HepG2 (cell line): ENCODE measurements at regions not wholly inside any gene's neighbourhood (a gene's known extent, or its start where the extent isn't known, plus 50 kb on each side); places are given as distances from the start of the nearest gene placed in this dataset.

Source experiments
- ATAC-seq: fragments of 200-7000 bp; cut with Tn5 transposase; 3 replicates; pipeline ENCODE4 v1.9.1; 2020; ENCODE audit warnings: mild to moderate bottlenecking, moderate library complexity
- BruUV-seq: library from RNA; stranded (reverse); fragments of 400-500 nt; replicated peaks from 2 replicates; lab custom pipeline; 2021; lab: Mats Ljungman, UMichigan
- CTCF ChIA-PET: fragments of 300-600 bp; formaldehyde crosslinking; extraction: SDS; loops from one replicate; lab custom pipeline; 2021; ENCODE audit warnings: low total read pairs, inconsistent platforms, low intra/inter-chr PET ratio; lab: Yijun Ruan, JAX
- POLR2A ChIA-PET: fragments of 350-600 bp; sonication (Branson Sonifier 250); formaldehyde crosslinking; loops from one replicate; lab custom pipeline; 2020; ENCODE audit warnings: antibody characterized with exemption, inconsistent platforms; lab: Yijun Ruan, JAX
- DNase-seq: peaks from one replicate; pipeline ENCODE4 v3.0.0-alpha.2; 2015; ENCODE audit warnings: low spot score
- FAIRE-seq: peaks from 3 replicates; lab custom pipeline; 2011; peaks lifted over from hg19 to GRCh38; lab: Jason Lieb, UNC
- H2AFZ ChIP-seq: one replicate; pipeline ENCODE4 v1.6.1; 2011; ENCODE audit warnings: low read length, inconsistent platforms
- H3K27ac ChIP-seq: fragments of 300-600 bp; 3 replicates; pipeline ENCODE4 v1.8.0; 2011; ENCODE audit warnings: mixed run types, mild to moderate bottlenecking, mixed read lengths, low read length, inconsistent platforms; ENCODE audit not compliant: insufficient read depth; ENCODE audit errors: extremely low read length
- H3K27me3 ChIP-seq, 2 experiments: fragments of 200-600 bp in 1 of 2; 2 replicates in 1 of 2; 3 replicates in 1 of 2; pipeline versions ENCODE4 v1.6.0 to v1.8.0; 2011; ENCODE audit warnings: low read length in 2 of 2, mild to moderate bottlenecking in 2 of 2, moderate library complexity in 2 of 2, inconsistent platforms in 1 of 2; ENCODE audit not compliant: insufficient read depth in 2 of 2, control insufficient read depth in 1 of 2
- H3K36me3 ChIP-seq, 2 experiments: fragments of 200-600 bp in 1 of 2; replicated peaks in 1 of 2; 2 replicates in 1 of 2; 3 replicates in 1 of 2; pipeline versions ENCODE4 v1.5.1 to v1.8.0; 2011; ENCODE audit warnings: low read length in 2 of 2, inconsistent platforms in 1 of 2; ENCODE audit not compliant: insufficient read depth in 2 of 2, control insufficient read depth in 1 of 2
- H3K4me1 ChIP-seq: 2 replicates; pipeline ENCODE4 v1.5.1; 2012; ENCODE audit warnings: low read length, inconsistent platforms; ENCODE audit not compliant: insufficient read depth
- H3K4me2 ChIP-seq: 2 replicates; pipeline ENCODE4 v1.6.0; 2011; ENCODE audit warnings: low read depth, low read length, inconsistent platforms
- H3K4me3 ChIP-seq, 3 experiments: fragments of 200-600 bp in 1 of 3; sonication (generic), shearing (Covaris generic) in 1 of 3; replicated peaks in 1 of 3; 2 replicates each; pipeline ENCODE4 v1.5.1; 2011 to 2016; ENCODE audit warnings: low read length in 3 of 3, inconsistent platforms in 2 of 3, low read depth in 2 of 3, mild to moderate bottlenecking in 2 of 3, control low read depth in 1 of 3, mixed read lengths in 1 of 3; ENCODE audit not compliant: insufficient read depth in 1 of 3
- H3K79me2 ChIP-seq: one replicate; pipeline ENCODE4 v1.6.1; 2011; ENCODE audit warnings: low read length, inconsistent platforms; ENCODE audit not compliant: insufficient read depth
- H3K9ac ChIP-seq: 2 replicates; pipeline ENCODE4 v1.6.0; 2011; ENCODE audit warnings: mild to moderate bottlenecking, low read depth, low read length, inconsistent platforms; ENCODE audit not compliant: insufficient read depth
- H3K9me3 ChIP-seq: 2 replicates; pipeline ENCODE4 v1.5.1; 2012; ENCODE audit warnings: mild to moderate bottlenecking, low read length
- H4K20me1 ChIP-seq: 2 replicates; pipeline ENCODE4 v1.6.0; 2011; ENCODE audit warnings: inconsistent platforms, mild to moderate bottlenecking, low read length, moderate library complexity; ENCODE audit not compliant: insufficient read depth
- KLF11 ChIP-seq: IDR thresholded peaks from 2 replicates; pipeline ENCODE4 v1.6.1; 2016; ENCODE audit warnings: missing compliant biosample characterization
- MED13 ChIP-seq: sonication (generic); formaldehyde crosslinking; IDR thresholded peaks from 2 replicates; pipeline ENCODE4 v1.5.0; 2020; ENCODE audit warnings: missing genetic modification reagents
- MTF1 ChIP-seq: sonication (generic); formaldehyde crosslinking; IDR thresholded peaks from 2 replicates; pipeline ENCODE4 v1.5.0; 2020; ENCODE audit warnings: missing genetic modification reagents
- NCOA5 ChIP-seq: sonication (generic); formaldehyde crosslinking; IDR thresholded peaks from 2 replicates; pipeline ENCODE4 v1.4.0; 2020; ENCODE audit warnings: missing genetic modification reagents
- TCF12 ChIP-seq, 2 experiments: fragments of 450-650 bp in 1 of 2; sonication (generic) in 1 of 2; formaldehyde crosslinking in 1 of 2; IDR thresholded peaks; 2 replicates each; pipeline versions ENCODE4 v1.6.1 to v1.8.0; 2017 to 2022; ENCODE audit warnings: antibody characterized with exemption in 1 of 2, mild to moderate bottlenecking in 1 of 2, missing genetic modification reagents in 1 of 2, moderate library complexity in 1 of 2
- ZNF180 ChIP-seq: sonication (generic); formaldehyde crosslinking; IDR thresholded peaks from 2 replicates; pipeline ENCODE4 v1.4.0; 2020; ENCODE audit warnings: low read depth, missing genetic modification reagents, borderline replicate concordance
- ZNF274 ChIP-seq: sonication (generic); formaldehyde crosslinking; IDR thresholded peaks from 2 replicates; pipeline ENCODE4 v1.5.1; 2020; ENCODE audit warnings: mild to moderate bottlenecking, missing genetic modification reagents
- ZNF367 ChIP-seq: sonication (generic); formaldehyde crosslinking; IDR thresholded peaks from 2 replicates; pipeline ENCODE4 v1.4.0; 2020; ENCODE audit warnings: missing genetic modification reagents, borderline replicate concordance
- ZNF383 ChIP-seq: sonication (generic); formaldehyde crosslinking; IDR thresholded peaks from 2 replicates; pipeline ENCODE4 v1.4.0; 2020; ENCODE audit warnings: missing genetic modification reagents, mild to moderate bottlenecking, borderline replicate concordance
- ZNF563 ChIP-seq: sonication (generic); formaldehyde crosslinking; IDR thresholded peaks from 2 replicates; pipeline ENCODE4 v1.8.0; 2022; ENCODE audit warnings: mild to moderate bottlenecking, moderate library complexity, missing genetic modification reagents
- WGBS: methylation state at CpG from one replicate; pipeline ENCODE4 v1.1.6; 2017; ENCODE audit warnings: low lambda C conversion rate; 5-methylcytosine and 5-hydroxymethylcytosine counted together
- in situ Hi-C: cut with HindIII; loops from 2 replicates; pipeline ENCODE4 v1.10.0; 2017; ENCODE audit warnings: low pct_unique_long_range_greater_than_20kb; ENCODE audit not compliant: extremely low pct_ligation_motif_present
- intact Hi-C: fragments of 100-400 bp; cut with micrococcal nuclease; formaldehyde crosslinking; loops from one replicate; pipeline ENCODE4 v1.10.0; 2022; ENCODE audit not compliant: unreplicated experiment
- TF ChIP-seq, protein P1 (sequence below): sonication (generic); formaldehyde crosslinking; IDR thresholded peaks from 2 replicates; pipeline ENCODE4 v1.5.1; 2020; ENCODE audit warnings: missing genetic modification reagents, mild to moderate bottlenecking, borderline replicate concordance
- TF ChIP-seq, protein P2 (sequence below): sonication (generic); formaldehyde crosslinking; IDR thresholded peaks from 2 replicates; pipeline ENCODE4 v1.5.1; 2020; ENCODE audit warnings: missing genetic modification reagents, mild to moderate bottlenecking, borderline replicate concordance
- TF ChIP-seq, protein P3 (sequence below): sonication (generic); formaldehyde crosslinking; IDR thresholded peaks from 2 replicates; pipeline ENCODE4 v1.4.0; 2020; ENCODE audit warnings: missing genetic modification reagents
- TF ChIP-seq, protein P4 (sequence below): sonication (generic); IDR thresholded peaks from 2 replicates; pipeline ENCODE4 v1.6.1; 2016; ENCODE audit warnings: low read depth, borderline replicate concordance
- TF ChIP-seq, protein P5 (sequence below): sonication (generic); formaldehyde crosslinking; IDR thresholded peaks from 2 replicates; pipeline ENCODE4 v1.4.0; 2020; ENCODE audit warnings: missing genetic modification reagents

DNA sequence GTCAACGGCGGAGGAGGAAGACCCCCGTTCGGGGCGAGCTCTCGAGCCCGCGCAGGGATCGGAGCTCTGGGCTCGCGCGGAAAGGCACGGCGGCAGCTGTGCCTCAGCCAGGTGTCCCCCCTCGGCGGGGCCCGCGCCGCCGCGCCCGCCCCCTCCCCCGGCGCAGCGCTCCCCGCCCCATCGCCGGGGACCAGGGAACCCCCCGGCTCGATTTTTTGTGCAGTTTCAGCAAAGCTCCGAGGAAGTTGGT, 110.0 kb downstream of the KCNRG start (continued):
- TF ChIP-seq, protein P1, sequence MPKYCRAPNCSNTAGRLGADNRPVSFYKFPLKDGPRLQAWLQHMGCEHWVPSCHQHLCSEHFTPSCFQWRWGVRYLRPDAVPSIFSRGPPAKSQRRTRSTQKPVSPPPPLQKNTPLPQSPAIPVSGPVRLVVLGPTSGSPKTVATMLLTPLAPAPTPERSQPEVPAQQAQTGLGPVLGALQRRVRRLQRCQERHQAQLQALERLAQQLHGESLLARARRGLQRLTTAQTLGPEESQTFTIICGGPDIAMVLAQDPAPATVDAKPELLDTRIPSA (CRISPR knock-in tag) = no peak
- TF ChIP-seq, protein P2, sequence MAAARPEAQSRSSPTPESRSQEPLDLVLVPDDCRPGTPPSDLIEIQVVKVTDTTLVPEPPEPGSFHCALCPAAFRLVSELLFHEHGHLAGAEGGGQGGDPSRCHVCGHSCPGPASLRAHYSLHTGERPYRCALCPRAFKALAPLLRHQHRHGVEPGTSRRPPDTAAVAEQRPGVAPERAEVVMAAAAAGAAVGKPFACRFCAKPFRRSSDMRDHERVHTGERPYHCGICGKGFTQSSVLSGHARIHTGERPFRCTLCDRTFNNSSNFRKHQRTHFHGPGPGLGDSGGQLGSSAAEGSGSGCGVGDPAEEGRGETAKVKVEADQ (CRISPR knock-in tag) = peak; percentile 20; the same call in 1 of the 2 replicates
- no peak for TF ChIP-seq NCOA5 (CRISPR knock-in tag)
- TF ChIP-seq ZNF274 (CRISPR knock-in tag) = no peak
- no peak for TF ChIP-seq ZNF383 (CRISPR knock-in tag)
- no peak for TF ChIP-seq MED13 (CRISPR knock-in tag)
- no peak for TF ChIP-seq KLF11 (CRISPR knock-in tag)
- no peak for TF ChIP-seq MTF1 (CRISPR knock-in tag)

DNA sequence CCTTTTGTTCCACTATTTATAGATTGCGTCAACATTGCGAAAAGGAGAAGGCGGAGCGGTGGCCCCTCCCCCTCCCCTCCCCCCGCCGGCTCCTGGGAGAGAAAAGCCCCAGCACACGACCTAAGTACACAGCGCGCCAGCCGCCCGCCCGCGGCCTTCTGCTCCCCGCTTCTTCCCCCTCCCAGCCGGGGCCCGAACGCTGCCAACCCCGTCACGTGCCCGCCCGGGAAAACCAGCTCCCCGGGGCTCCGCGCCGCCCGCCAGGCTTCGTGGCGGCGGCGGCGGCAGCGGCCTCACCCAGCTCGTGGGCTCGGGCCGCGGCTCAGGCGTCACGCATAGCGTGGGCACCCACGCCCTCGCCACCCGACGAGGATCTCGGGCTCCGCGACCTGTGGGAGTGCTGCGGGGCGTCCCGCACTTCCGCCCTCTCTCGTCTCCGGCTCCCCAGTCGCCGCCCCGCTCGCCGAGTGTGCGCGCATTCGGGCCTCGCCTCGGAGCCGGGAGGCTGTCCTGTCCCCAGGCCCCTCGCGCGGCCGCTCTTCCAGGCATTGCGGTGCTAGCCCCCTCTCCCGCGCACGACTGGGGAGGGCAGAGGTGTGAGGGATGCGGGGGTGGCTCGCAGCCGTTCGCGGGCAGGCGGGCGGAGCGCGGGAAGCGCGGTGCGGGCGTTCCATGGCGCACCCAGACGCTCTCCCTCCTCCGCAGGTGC, 110.5 kb downstream of the KCNRG start:
- Histone ChIP-seq H3K27me3 (peaks cover 3 to 22% of the 10 kb centered on the region in 2 experiments; a peak in 2 of 5 replicates), H3K9me3 (no peaks in the 10 kb centered on the region), H2AFZ (no peak overlapping the region), H3K4me3 (peak overlapping the region; percentile 67 to 95 (median 86)), H3K4me1 (peaks cover 37% of the 10 kb centered on the region), H3K27ac (peak overlapping the region; percentile 98), H4K20me1 (no peaks in the 10 kb centered on the region), H3K79me2 (peaks cover 25% of the 10 kb centered on the region), H3K4me2 (peak overlapping the region; percentile 86), H3K36me3 (peaks cover 0 to 7% of the 10 kb centered on the region in 2 experiments; a peak in 2 of 5 replicates), H3K9ac (peak overlapping the region; percentile 96)
- ChIA-PET POLR2A (interaction anchor here (0.7 to 5.7 kb wide), 18 partner anchors 11 to 435 kb away, joined by 3 to 74 read pairs (median 3); partner anchors contain the start of genes EBPL and TRIM13), CTCF (no interaction called here)
- intact Hi-C loops (loop anchor here (2.0 to 10.0 kb wide), 3 partner anchors 43 to 119 kb away; no protein-coding TSS in a partner anchor), in situ Hi-C loops (no loop called here)
- ATAC-seq (peak; percentile 58), DNase-seq (peak; percentile 80), FAIRE-seq (no peak)
- BruUV-seq = no TSS peak
- WGBS = no CpG with 5 or more reads among the region's 87 CpGs
- TF ChIP-seq ZNF367 (CRISPR knock-in tag) = no peak; the same call in 1 of the 2 replicates
- no peak for TF ChIP-seq TCF12 (IDR thresholded peaks at IDR 0.05)
- TF ChIP-seq TCF12 (CRISPR knock-in tag; IDR thresholded peaks at IDR 0.05) = no peak; the same call in 1 of the 2 replicates
- peak; percentile 97 for TF ChIP-seq ZNF563 (CRISPR knock-in tag)
- TF ChIP-seq, protein P3, sequence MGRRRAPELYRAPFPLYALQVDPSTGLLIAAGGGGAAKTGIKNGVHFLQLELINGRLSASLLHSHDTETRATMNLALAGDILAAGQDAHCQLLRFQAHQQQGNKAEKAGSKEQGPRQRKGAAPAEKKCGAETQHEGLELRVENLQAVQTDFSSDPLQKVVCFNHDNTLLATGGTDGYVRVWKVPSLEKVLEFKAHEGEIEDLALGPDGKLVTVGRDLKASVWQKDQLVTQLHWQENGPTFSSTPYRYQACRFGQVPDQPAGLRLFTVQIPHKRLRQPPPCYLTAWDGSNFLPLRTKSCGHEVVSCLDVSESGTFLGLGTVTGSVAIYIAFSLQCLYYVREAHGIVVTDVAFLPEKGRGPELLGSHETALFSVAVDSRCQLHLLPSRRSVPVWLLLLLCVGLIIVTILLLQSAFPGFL = no peak
- TF ChIP-seq, protein P4, sequence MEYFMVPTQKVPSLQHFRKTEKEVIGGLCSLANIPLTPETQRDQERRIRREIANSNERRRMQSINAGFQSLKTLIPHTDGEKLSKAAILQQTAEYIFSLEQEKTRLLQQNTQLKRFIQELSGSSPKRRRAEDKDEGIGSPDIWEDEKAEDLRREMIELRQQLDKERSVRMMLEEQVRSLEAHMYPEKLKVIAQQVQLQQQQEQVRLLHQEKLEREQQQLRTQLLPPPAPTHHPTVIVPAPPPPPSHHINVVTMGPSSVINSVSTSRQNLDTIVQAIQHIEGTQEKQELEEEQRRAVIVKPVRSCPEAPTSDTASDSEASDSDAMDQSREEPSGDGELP = no peak
- TF ChIP-seq ZNF180 (CRISPR knock-in tag) = 0 out of 2 replicates have a peak, but pooled peaks have one; percentile 25
- TF ChIP-seq, protein P5, sequence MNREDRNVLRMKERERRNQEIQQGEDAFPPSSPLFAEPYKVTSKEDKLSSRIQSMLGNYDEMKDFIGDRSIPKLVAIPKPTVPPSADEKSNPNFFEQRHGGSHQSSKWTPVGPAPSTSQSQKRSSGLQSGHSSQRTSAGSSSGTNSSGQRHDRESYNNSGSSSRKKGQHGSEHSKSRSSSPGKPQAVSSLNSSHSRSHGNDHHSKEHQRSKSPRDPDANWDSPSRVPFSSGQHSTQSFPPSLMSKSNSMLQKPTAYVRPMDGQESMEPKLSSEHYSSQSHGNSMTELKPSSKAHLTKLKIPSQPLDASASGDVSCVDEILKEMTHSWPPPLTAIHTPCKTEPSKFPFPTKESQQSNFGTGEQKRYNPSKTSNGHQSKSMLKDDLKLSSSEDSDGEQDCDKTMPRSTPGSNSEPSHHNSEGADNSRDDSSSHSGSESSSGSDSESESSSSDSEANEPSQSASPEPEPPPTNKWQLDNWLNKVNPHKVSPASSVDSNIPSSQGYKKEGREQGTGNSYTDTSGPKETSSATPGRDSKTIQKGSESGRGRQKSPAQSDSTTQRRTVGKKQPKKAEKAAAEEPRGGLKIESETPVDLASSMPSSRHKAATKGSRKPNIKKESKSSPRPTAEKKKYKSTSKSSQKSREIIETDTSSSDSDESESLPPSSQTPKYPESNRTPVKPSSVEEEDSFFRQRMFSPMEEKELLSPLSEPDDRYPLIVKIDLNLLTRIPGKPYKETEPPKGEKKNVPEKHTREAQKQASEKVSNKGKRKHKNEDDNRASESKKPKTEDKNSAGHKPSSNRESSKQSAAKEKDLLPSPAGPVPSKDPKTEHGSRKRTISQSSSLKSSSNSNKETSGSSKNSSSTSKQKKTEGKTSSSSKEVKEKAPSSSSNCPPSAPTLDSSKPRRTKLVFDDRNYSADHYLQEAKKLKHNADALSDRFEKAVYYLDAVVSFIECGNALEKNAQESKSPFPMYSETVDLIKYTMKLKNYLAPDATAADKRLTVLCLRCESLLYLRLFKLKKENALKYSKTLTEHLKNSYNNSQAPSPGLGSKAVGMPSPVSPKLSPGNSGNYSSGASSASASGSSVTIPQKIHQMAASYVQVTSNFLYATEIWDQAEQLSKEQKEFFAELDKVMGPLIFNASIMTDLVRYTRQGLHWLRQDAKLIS (CRISPR knock-in tag) = no peak
